NCI-H2029 (cell line): ENCODE measurements at regions not wholly inside any gene's neighbourhood (a gene's known extent, or its start where the extent isn't known, plus 50 kb on each side); places are given as distances from the start of the nearest gene placed in this dataset.
"Not testable (repeated sequence)": the region's sequence is repeated elsewhere in the genome, so short reads cannot be mapped to it uniquely, and the experiment has no call there.

Source experiments
- DNase-seq: peaks from one replicate; lab custom pipeline; 2025; lab: John Stamatoyannopoulos, UW

DNA sequence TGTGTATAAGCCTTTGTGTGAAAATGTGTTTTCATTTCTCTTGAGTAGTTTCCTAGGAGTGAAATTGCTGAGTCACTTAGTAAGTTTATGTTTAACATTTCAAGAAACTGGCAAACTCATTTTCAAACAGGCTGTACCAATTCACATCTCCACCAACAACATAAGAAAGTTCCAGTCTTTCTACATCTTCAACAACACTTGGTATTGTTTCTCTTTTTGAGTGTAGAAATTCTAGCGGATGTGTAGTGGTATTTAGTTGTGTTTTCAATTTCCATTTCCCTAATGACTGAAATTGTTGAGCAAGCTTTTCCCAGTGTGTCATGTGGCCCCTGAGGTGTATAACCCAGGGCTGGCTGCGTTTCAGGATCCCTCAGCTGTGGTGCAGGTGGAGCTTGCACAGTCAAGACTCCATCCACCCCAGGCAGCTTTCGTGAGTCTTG is 258.5 kb downstream of the PDCD6IP start:
- no peak for DNase-seq

DNA sequence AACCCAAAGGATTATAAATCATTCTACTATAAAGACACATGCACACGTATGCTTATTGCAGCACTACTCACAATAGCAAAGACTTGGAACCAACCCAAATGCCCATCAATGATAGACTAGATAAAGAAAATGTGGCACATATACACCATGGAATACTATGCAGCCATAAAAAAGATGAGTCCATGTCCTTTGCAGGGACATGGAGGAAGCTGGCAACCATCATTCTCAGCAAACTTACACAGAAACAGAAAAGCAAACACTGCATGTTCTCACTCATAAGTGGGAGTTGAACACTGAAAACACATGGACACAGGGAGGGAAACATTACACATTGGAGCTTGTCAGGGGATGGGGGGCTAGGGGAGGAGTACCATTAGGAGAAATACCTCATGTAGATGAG is 262.6 kb downstream of the PDCD6IP start:
- DNase-seq: not testable (repeated sequence)

- no peak for DNase-seq
Measured at GRCh38 chr3:34065901-34066300, 267.5 kb downstream of the PDCD6IP start.

- DNase-seq: no peak
Measured at GRCh38 chr3:34066328-34066727, 267.9 kb downstream of the PDCD6IP start.

DNA sequence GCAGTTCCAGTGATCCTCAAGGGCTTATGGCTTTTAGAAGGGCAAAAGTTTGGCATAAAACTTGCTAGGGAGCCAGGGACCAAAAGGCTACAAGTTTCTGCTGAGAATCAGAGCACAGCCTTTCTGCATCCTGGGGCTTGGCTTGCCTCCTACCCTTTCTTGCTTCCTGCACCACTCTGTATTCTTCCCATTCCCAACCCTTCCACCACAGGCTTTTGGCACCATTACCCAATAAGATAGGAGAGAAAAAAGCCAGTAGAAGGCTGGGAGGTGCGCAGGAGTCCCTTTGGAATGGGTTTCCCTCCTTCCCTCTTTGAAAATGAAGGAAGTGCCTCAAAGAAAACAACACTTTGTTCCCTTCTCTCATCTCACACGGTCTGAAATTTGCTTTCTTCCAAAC is 268.6 kb downstream of the PDCD6IP start:
- DNase-seq: no peak

- no peak for DNase-seq
Measured at GRCh38 chr3:34067536-34068051, 269.2 kb downstream of the PDCD6IP start.

GRCh38 chr3:34068505-34068904 is 270.1 kb downstream of the PDCD6IP start:
- no peak for DNase-seq

- DNase-seq: no peak
Measured at GRCh38 chr3:34070831-34071585, 272.6 kb downstream of the PDCD6IP start.

DNA sequence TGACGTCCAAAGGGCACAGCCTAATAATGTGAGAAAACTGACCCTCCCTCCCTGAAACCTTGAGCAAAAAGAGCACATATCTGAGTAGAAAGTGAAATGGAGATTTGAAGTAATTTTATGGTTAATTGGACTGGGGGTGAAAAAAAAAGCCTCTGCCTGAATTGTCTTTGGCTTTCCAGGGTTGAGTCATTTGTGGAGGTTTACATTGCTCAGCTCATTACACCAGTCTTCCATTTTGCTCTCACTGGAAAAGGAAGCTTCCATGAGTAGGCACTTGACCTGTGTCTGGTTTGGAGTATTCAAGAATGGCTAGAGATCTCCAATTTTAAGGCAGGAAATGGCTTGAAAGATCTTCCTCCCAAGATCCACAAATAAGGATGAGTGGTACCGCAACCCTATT is 273.9 kb downstream of the PDCD6IP start:
- DNase-seq: no peak

DNA sequence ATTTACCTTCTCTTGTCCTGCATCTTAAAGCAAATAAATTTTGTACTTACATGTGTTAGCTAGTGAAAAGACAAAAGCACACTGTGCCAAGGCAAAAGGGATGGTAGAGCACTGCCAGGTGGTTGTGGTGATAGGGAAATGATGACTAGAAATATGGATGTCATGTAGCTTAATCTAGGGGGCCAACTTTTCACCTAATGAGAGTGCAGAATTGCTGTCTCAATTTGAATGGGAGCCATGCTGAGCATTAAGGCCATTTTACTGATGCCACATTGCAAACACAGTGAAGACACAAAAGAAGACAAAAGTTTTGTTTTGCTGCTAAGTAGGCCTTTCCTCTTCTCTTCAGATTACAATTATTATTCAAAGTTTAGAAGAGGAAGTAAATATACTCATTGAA is 274.7 kb downstream of the PDCD6IP start:
- no peak for DNase-seq

- no peak for DNase-seq
Measured at GRCh38 chr3:34073961-34074360, 275.5 kb downstream of the PDCD6IP start.

- no peak for DNase-seq
Measured at GRCh38 chr3:34075975-34076374, 277.5 kb downstream of the PDCD6IP start.

GRCh38 chr3:34077417-34078195 is 279.2 kb downstream of the PDCD6IP start:
- no peak for DNase-seq

- no peak for DNase-seq
Measured at GRCh38 chr3:34078418-34078817, 280.0 kb downstream of the PDCD6IP start.

- DNase-seq: not testable (repeated sequence)
Measured at GRCh38 chr3:34079849-34080248, 281.4 kb downstream of the PDCD6IP start.

DNA sequence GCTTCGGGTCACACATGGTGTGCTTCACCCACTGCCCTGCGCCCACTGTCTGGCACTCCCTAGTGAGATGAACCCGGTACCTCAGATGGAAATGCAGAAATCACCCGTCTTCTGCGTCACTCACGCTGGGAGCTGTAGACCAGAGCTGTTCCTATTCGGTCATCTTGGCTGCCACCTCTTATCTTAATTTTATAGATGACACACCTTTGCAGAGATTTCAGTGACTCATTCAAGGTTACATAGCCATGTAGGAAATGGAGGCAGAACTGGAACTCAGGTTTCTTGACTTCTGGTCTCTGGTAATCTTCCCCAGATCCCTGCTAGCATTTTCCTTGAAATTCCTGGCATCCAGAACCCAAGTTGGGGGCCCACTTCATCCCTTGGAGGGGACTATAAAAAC is 291.9 kb downstream of the PDCD6IP start:
- DNase-seq: not testable (repeated sequence)

DNA sequence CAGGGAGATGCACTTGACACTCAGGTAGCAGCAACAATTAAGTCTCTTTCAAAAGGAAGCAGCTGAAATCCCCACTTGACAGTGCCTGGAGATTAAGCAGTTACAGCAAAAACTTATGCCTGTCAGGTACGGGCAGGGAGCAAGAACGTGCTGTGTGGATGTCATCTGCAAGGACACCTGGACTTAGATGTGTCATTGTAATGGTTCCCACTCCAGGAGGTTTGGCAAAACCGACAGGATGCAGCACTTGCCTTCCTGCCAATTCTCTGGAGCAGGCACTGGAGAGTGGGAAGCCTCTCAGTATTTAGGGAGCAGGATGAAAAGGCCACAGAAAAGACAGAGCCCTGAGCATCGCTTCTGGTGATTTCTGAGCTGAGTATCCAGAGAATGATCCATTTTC is 292.4 kb downstream of the PDCD6IP start:
- no peak for DNase-seq

GRCh38 chr3:34094280-34094679 is 295.9 kb downstream of the PDCD6IP start:
- DNase-seq: not testable (repeated sequence)

DNA sequence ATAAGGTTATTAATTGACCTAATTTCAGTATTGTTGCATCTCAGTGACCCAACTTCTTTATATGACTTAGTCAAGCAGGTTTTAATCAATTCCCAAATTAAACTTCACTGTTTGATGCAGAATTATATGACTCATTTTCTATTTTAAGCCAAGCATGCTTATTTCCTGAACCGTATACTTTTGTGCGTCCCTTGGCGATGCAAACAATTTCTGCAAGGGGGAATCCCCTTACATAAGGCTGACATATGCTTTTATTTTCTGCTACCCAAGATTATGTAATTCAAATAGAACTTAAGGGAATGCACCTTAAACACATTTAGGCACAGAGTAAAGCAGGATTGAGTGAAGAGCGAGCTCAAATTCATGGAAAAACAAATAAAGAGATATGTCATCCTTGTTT is 303.9 kb downstream of the PDCD6IP start:
- no peak for DNase-seq

DNA sequence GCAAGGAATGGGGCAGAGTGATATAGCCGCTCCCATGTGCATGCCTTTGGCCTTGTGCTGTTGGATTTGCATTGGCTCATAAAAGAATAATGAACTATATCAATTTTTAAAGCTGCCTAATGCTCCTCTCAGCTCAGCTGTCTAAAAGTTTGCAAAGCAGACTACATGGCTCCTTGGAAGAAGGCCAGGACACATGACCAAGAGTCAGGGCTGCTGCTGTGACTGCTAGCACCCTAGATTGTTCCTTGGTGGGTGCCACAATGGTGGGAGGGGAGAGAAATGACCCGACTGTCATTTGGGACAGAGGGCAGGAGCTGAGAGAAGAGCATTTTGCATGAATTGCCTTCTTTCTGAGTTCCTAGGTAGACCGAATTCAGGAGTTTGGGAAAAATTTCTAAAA is 307.9 kb downstream of the PDCD6IP start:
- no peak for DNase-seq

DNA sequence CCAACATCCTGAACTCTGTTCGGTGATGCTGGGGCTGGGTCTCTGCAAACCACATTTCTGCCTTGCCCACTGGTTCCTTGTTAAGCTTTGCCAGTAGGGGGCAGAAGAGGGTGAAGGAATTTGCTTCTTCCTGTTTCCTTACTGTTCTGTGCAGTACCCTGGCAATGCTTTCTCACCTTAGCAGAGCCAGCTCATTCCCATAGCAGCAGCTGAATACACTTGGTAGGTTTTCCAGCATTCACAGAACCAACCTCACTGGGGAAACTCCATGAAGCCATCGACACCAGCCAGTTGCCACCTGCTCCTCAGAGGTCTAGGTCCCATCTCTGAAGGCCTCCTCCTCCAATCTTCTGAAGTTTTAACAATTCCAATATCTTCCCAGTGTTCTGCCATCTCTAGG is 308.4 kb downstream of the PDCD6IP start:
- peak; percentile 56 for DNase-seq

DNA sequence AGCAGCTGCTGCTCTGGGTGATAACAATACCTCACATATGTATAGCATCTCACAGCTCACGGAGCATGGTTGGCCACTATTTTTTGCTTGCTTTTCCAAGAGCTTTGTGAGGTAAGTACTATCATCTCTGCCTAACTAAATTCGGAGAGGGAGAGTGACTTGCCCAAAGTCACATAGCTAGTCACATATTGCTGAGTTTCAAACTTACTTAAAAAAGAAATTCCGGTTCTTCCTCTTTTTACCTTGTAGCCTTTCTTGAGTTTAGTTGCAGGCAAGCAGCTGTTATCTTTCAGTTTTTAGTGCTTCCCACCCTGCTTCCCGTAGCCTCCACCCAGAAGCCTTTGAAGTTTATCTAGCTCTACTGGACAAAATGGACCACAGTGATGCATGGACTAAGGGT is 309.2 kb downstream of the PDCD6IP start:
- no peak for DNase-seq

DNA sequence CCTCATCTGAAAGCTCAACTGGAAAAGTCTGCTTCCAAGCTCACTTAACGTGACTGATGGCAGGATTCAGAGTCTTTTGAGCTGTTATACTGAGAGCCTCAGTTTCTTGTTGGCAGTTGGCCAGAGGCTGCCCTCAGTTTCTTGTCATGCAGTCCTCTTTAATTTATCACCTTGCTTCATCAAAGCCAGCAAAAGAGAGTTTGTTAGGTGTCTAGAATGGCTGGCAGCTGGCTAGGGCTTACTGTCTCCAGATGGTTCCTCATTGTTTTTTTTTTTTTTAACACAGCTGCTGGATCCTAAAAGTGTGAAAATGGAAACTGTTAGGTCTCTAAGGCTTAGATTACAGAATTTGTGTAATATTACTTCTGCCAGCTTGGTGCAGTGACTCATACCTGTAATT is 310.6 kb downstream of the PDCD6IP start:
- DNase-seq: no peak
